Large intestine (tissue), 3 donors: ENCODE measurements at regions not wholly inside any gene's neighbourhood (a gene's known extent, or its start where the extent isn't known, plus 50 kb on each side); places are given as distances from the start of the nearest gene placed in this dataset.

Experiments
- DNase-seq, 2 donors: peaks; one replicate each; pipeline versions ENCODE4 v3.0.0 to v3.0.0-alpha.2; 2013
- H3K27ac ChIP-seq: one replicate; pipeline ENCODE4 v1.5.1; 2013; ENCODE audit warnings: low read length
- H3K27me3 ChIP-seq: 2 replicates; pipeline ENCODE4 v1.6.1; 2013; ENCODE audit warnings: low read length; ENCODE audit not compliant: control insufficient read depth, insufficient read depth
- H3K36me3 ChIP-seq: 2 replicates; pipeline ENCODE4 v1.6.1; 2013; ENCODE audit warnings: low read length; ENCODE audit not compliant: control insufficient read depth, insufficient read depth
- H3K4me1 ChIP-seq: one replicate; pipeline ENCODE4 v1.6.1; 2013; ENCODE audit warnings: low read length; ENCODE audit not compliant: control insufficient read depth, insufficient read depth
- H3K4me3 ChIP-seq: one replicate; pipeline ENCODE4 v1.5.1; 2013; ENCODE audit warnings: low read length
- H3K9me3 ChIP-seq: one replicate; pipeline ENCODE4 v1.6.1; 2013; ENCODE audit warnings: mild to moderate bottlenecking, low read depth, low read length, moderate library complexity; ENCODE audit not compliant: control insufficient read depth
- WGBS: methylation state at CpG from one replicate; pipeline ENCODE4 v1.1.5; 2013; ENCODE audit warnings: low lambda C conversion rate; ENCODE audit not compliant: insufficient coverage; 5-methylcytosine and 5-hydroxymethylcytosine counted together

GRCh38 chr17:65433157-65433556, 128.3 kb downstream of the AXIN2 start:
- Histone ChIP-seq H3K27ac (no peak overlapping the region), H3K27me3 (no peaks in the 10 kb centered on the region), H3K4me3 (no peak overlapping the region), H3K36me3 (no peaks in the 10 kb centered on the region), H3K4me1 (no peaks in the 10 kb centered on the region), H3K9me3 (no peaks in the 10 kb centered on the region)
- DNase-seq, result no peak
- WGBS, result 100% methylated on average over 1 of the region's 1 CpG

DNA sequence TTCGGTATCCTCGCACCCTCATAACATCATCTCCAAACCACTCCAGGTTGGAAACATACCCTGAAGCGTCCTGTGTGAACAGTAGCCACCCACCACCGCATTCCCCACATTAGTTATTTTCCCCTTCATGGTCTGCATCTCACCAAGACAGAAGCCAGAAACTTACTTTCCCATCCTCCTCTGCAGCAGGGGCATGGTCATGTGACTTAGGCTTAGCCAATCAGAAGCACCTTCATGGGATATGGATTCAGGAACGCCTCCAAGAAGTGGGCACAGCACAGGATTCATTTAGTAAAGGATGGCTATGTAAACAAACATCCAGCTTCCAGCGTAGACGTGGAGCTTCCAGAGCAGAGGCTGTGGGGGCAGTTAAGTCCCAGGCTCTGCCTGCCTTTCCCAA, 130.3 kb downstream of the AXIN2 start:
- Histone ChIP-seq H3K27ac (no peak overlapping the region), H3K9me3 (no peaks in the 10 kb centered on the region), H3K36me3 (no peaks in the 10 kb centered on the region), H3K4me1 (no peaks in the 10 kb centered on the region), H3K27me3 (no peaks in the 10 kb centered on the region), H3K4me3 (no peak overlapping the region)
- no peak for DNase-seq
- no CpG with 5 or more reads among the region's 7 CpGs for WGBS

- Histone ChIP-seq H3K36me3 (no peaks in the 10 kb centered on the region), H3K9me3 (no peaks in the 10 kb centered on the region), H3K27me3 (no peaks in the 10 kb centered on the region), H3K4me1 (no peaks in the 10 kb centered on the region), H3K4me3 (no peak overlapping the region), H3K27ac (no peak overlapping the region)
- DNase-seq, result no peak
- no CpG with 5 or more reads among the region's 9 CpGs for WGBS
Measured at GRCh38 chr17:65430209-65430833, 131.1 kb downstream of the AXIN2 start.

DNA sequence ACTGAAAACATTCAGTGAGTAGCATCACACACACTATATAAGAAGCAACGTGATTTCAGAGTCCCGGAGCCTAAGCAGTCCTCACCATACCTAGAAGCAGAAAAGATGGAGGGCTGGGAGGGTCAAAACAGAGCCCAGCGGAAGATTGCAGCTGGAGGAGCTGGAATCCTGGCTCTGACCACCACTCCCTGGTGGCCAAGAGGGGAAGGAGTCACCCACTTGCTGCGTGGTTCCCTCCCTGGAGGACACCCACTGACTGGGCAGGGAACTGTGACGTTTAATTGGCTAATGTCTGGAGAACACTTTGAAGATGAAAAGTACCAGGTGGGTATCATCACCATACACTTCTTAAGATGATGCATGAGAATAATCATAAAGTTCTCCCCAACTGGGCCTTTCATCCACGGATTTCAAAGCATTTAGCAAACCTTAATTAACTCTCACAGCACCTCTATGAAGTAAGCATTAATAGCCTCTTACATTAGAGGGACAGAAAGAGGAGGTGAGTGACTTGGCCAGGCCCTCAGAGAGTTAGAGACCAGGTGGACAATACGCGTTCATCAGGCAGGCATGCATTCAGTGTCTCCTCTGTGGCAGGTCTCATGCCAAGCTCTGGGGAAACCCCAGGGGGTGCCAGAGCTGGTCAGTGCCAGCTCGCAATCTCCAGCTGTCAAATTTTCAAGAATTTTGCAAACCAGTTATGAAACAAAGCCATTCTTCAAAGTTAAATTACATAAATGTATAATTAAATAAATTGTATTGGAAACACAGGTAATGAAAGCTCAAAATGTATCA, 137.9 kb downstream of the AXIN2 start:
- no peaks in the 10 kb centered on the region for H3K4me1 ChIP-seq
- no CpG with 5 or more reads among the region's 9 CpGs for WGBS
- H3K27me3 ChIP-seq, result no peaks in the 10 kb centered on the region
- H3K27ac ChIP-seq, result no peak overlapping the region
- no peaks in the 10 kb centered on the region for H3K9me3 ChIP-seq
- no peaks in the 10 kb centered on the region for H3K36me3 ChIP-seq
- H3K4me3 ChIP-seq, result no peak overlapping the region
- DNase-seq, result no peak

DNA sequence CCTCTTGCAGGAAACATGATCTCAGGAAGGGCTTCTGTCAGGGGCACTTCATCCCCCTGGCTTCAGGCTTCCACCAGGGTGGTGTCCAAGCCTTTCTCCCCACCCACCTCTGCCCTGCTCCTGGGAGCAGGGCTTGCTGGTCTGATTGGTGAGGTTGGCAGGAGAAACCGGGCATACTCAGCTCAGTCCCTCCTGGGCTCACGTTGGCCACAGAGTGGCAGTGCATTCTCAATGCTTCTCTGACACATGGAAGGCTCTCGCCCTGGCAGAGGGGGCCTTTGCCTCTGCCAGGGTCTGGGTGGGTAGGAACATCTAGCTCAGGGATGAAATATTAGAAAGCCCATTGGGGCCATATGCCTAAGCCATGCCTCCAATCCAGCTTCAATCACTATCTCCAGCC, 142.8 kb downstream of the AXIN2 start:
- Histone ChIP-seq H3K27me3 (no peaks in the 10 kb centered on the region), H3K4me1 (no peaks in the 10 kb centered on the region), H3K27ac (no peak overlapping the region), H3K9me3 (no peaks in the 10 kb centered on the region), H3K36me3 (no peaks in the 10 kb centered on the region), H3K4me3 (no peak overlapping the region)
- no CpG with 5 or more reads among the region's 3 CpGs for WGBS
- no peak for DNase-seq

DNA sequence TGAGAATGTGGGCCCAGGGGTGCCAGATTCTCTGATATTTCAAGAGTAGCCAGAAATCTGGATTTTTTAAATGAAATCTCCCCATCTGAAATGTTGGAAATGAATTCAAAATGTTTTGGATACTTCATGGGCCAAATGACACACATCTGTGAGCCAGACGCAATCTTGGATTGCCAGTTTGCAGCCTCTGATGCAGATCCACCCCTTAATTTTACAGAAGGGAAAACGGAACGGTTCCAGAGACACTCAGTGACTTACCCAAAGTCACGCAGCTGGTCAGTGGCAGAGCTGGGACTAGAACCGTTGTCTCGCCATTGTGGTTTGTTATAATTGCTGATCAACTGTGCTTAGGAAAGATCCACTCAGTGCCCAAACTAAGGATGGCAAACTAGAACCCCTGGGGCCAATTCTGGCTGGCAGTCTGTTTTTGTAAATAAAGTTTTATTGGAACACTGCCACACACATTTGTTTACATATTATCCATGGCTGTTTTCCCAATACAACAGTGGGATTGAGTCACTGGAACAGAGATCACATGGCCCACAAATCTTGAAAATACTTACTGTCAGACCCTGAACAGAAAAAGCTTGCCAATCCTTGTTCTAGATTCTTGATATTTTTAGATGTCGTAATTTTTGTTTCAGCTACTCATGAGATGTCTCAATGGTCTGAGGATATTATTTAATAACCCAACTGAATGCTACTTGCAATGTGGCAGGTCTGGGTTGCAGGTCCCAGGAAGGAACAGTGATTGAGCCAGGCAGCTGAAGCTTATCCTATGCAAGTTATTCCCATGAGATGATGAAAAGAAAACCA, 143.8 kb downstream of the AXIN2 start:
- WGBS, result 80% methylated on average over 1 of the region's 7 CpGs
- H3K4me1 ChIP-seq, result no peaks in the 10 kb centered on the region
- H3K4me3 ChIP-seq, result no peak overlapping the region
- H3K9me3 ChIP-seq, result no peaks in the 10 kb centered on the region
- H3K27ac ChIP-seq, result no peak overlapping the region
- DNase-seq, result no peak
- no peaks in the 10 kb centered on the region for H3K36me3 ChIP-seq
- no peaks in the 10 kb centered on the region for H3K27me3 ChIP-seq

- DNase-seq, result no peak
- H3K27ac ChIP-seq, result no peak overlapping the region
- H3K27me3 ChIP-seq, result no peaks in the 10 kb centered on the region
- no peaks in the 10 kb centered on the region for H3K9me3 ChIP-seq
- H3K4me3 ChIP-seq, result no peak overlapping the region
- H3K36me3 ChIP-seq, result no peaks in the 10 kb centered on the region
- no peaks in the 10 kb centered on the region for H3K4me1 ChIP-seq
- 100% methylated on average over 1 of the region's 5 CpGs for WGBS
Measured at GRCh38 chr17:65415991-65416390, 145.5 kb downstream of the AXIN2 start.

- Histone ChIP-seq H3K27ac (no peak overlapping the region), H3K4me1 (no peaks in the 10 kb centered on the region), H3K4me3 (no peak overlapping the region), H3K27me3 (no peaks in the 10 kb centered on the region), H3K36me3 (no peaks in the 10 kb centered on the region), H3K9me3 (no peaks in the 10 kb centered on the region)
- WGBS, result no CpG with 5 or more reads among the region's 2 CpGs
- DNase-seq, result no peak
Measured at GRCh38 chr17:65413390-65413789, 148.1 kb downstream of the AXIN2 start.

- H3K4me3 ChIP-seq, result no peak overlapping the region
- H3K27me3 ChIP-seq, result no peaks in the 10 kb centered on the region
- no peak overlapping the region for H3K27ac ChIP-seq
- H3K36me3 ChIP-seq, result no peaks in the 10 kb centered on the region
- 50% methylated on average over 1 of the region's 1 CpG for WGBS
- DNase-seq, result no peak
- H3K9me3 ChIP-seq, result no peaks in the 10 kb centered on the region
- no peaks in the 10 kb centered on the region for H3K4me1 ChIP-seq
Measured at GRCh38 chr17:65409381-65409780, 152.1 kb downstream of the AXIN2 start.

GRCh38 chr17:65408050-65408449, 153.4 kb downstream of the AXIN2 start:
- no peak overlapping the region for H3K27ac ChIP-seq
- H3K36me3 ChIP-seq, result no peaks in the 10 kb centered on the region
- no peak for DNase-seq
- H3K4me3 ChIP-seq, result no peak overlapping the region
- WGBS, result 100% methylated on average over 1 of the region's 2 CpGs
- no peaks in the 10 kb centered on the region for H3K9me3 ChIP-seq
- H3K27me3 ChIP-seq, result no peaks in the 10 kb centered on the region
- no peaks in the 10 kb centered on the region for H3K4me1 ChIP-seq
